GM18868 (cell line): ENCODE measurements at regions not wholly inside any gene's neighbourhood (a gene's known extent, or its start where the extent isn't known, plus 50 kb on each side); places are given as distances from the start of the nearest gene placed in this dataset.
A peak's percentile ranks its signal among the peaks of the same experiment; 100 is the strongest.
"Not testable (repeated sequence)": the region's sequence is repeated elsewhere in the genome, so short reads cannot be mapped to it uniquely, and the experiment has no call there.

Experiments used
- ATAC-seq: cut with Tn5 transposase; IDR thresholded peaks from one replicate; pipeline ENCODE4 v1.9.1; 2021; ENCODE audit warnings: mild to moderate bottlenecking, moderate library complexity; ENCODE audit not compliant: unreplicated experiment

DNA sequence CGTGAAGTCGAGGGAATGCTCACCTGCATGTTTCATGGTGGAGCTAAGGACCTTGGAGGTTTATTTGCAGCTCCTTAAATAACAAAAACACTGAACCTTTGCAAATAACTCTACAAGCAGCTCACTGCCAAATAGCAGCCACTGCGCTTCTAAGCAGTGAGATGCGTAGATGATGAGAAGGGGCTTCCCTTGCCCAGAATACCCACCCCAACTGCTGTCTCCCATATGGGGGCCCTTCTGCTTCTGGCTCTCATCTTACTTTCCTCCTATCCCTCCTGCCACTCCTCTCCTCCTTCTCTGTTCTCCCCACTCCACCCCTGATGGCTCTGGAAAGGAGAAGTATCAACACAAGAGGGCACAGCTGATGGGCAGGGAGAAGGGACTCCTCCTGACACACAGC lies 193.3 kb upstream of the SSTR4 start:
- ATAC-seq: no peak

GRCh38 chr20:22842793-22843192 lies 192.3 kb upstream of the SSTR4 start:
- no peak for ATAC-seq

- no peak for ATAC-seq
Measured at GRCh38 chr20:22844959-22845358, 190.2 kb upstream of the SSTR4 start.

DNA sequence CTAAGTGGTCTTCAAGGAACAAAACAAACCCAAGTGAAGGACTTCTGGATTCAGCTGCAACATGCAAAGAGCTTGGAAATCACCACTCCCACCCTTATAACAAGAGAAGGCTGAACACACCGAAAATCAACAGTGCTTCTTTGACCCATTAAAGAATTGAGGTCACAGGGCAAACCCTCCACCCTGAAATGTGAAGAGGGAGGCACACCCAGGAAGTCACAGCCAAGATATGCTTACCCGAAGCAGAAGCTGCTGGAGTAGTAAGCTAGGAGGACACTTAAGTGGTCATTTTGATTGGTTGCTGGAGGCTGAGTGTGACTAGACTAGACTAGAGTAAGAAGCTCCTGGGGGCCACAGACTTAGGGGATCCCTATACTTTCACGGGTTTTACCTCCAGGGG lies 188.2 kb upstream of the SSTR4 start:
- no peak for ATAC-seq

DNA sequence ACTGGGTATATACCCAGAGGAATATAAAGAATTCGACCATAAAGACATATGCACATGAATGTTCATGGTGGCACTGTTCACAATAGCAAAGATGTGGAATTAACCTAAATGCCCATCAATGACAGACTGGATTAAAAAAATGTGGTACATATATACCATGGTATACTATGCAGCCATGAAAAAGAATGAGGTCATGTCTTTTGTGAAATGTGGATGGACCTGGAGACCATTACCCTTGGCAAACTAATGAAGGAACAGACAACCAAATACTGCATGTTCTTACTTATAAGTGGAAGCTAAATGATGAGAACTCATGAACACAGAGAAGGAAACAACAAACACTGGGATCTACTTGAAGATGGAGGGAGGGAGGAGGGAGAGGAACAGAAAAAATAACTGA lies 186.7 kb upstream of the SSTR4 start:
- ATAC-seq: no peak

DNA sequence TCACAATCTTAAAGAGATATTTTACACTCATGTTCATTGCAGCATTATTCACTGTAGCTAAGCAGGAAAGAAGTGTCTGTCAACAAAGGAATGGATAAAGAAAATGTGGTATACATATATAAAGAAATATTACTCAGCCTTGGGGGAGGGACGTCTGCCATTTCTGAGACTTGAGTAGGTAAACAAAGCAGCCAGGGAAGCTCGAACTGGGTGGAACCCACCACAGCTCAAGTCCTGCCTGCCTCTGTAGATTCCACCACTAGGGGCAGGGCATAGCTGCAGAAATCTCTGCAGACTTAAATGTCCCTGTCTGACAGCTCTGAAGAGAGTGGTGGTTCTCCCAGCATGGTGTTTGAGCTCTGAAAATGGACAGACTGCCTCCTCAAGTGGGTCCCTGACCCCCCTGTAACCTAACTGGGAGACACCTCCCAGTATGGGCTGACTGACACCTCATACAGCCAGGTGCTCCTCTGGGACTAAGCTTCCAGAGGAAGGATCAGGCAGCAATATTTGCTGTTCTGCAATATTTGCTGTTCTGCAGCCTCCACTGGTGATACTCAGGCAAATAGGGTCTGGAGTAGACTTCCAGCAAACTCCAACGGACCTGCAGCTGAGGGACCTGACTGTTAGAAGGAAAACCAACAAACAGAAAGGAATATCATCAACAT lies 183.3 kb upstream of the SSTR4 start:
- not testable (repeated sequence) for ATAC-seq

DNA sequence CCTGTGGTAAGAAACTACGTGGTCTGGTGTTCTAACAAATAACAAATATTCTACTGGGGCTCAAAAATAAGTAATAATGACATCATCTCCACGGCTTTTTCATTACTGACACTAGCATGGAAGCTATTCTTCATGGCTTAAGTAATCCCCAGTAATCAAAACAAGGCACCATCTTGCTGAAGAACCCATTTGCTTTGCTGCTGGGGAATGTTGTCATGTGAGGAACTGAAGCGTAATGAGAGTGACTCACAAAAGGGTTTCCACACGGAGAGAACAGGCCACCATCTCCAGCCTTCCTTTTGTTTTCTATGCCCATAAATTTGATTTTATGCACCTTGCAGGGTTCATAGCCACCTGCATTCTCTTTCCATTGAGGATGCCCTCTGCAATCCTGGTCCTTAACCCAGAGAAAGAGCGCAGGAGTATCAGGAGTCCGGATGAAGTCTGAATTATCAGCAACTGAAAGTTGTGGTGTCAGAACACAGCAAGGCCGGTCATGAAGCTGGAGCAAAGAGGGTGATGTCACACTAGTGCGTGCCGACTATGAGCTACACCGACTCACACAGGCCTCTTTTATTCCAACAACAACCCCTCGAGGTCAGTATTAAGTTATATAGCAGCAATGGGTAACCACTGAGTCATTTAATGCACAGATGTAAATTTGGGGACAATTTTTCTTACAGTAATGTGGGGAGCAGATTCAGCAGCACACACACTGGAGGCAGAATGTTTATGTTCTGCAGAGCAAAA lies 173.7 kb upstream of the SSTR4 start:
- no peak for ATAC-seq

DNA sequence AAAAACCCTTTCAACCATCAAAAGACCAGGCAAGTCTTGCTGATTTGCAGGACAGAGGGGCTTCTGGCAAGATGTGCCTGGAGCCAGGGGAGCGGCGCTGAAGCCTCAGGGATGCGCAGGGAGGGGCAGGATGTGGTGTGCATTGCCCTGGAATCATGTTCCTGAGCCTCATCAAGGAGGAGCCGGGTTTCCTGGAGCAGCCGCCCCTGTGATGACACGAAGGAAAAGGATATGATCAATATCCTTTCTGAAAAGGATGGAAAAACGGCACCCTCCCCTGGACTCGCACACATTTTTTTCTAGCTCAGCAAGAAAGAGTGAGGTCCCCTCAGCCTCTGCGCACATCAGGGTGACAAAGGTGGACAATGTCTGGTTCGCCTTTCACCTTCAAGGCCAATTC lies 173.1 kb upstream of the SSTR4 start:
- ATAC-seq: no peak

DNA sequence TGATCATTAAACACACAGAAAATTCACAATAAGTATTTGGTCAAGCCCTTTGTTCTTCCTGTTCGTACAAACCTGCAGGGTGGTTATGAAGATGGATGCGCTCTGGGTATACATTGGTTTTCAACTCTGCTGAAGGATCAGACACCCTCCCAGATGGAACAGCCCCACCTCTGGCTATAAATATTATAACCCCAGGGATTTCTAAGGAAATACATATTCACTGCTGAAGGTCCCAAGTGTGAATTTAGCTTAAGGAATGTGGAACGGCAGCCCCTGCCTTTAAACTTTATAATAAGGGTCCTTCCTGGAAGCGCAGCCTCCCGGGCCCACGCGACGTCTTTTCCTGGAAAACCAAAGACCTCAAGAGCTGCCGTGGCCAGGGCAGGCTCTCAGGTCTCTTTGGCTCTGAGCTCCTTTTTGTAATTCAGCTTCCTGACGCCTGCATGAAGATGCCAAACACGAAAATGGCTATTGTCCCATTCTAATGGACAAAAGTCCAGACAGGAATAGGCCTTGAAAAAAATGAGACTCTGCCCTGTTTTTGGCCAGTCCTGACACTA lies 172.4 kb upstream of the SSTR4 start:
- no peak for ATAC-seq

GRCh38 chr20:22863826-22864225 lies 171.3 kb upstream of the SSTR4 start:
- ATAC-seq: no peak

DNA sequence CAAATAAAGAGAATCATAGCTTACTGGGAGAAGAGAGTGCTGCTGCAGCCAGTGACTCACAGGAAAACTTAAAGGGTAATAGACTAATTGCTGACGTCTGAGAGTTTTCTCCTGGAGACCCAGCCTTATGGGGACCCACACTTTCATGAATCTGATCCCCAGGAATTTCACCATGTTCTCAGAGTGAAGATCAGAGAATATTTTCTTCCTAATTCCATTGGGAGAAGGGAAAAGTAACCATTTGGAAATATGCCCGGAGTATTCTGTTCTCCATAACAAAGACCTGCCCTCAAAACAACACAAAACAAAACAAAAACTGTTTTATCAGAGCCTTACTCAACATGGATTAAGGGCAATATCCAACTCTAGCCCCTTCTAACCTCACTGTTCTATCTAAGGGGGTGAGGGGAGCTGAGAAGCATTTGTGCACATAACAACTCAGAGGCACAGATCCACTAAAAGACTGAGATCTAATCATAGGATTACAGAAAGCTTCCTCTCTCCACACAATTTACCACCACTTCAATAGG lies 168.2 kb upstream of the SSTR4 start:
- no peak for ATAC-seq

GRCh38 chr20:22878166-22878565 lies 156.9 kb upstream of the SSTR4 start:
- no peak for ATAC-seq

DNA sequence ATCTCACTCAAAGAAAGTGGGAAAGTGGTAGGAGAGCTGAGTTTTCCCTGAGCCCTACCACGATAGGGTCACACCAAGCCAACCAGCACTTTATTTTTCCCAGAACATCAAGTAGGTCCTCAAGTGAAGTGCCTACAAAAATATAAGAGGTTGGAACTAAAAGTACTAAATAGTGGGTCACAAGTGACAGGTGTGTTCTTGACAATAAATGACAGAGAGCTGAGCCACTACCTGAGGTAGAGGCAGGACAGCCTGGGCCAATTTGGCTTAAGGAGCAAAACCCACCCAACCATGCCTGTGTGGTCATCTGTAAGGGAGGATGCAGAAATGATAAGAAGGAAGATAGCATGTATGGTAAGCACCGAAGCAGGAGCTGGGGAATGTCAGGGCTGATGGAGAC lies 154.8 kb upstream of the SSTR4 start:
- no peak for ATAC-seq

GRCh38 chr20:22887796-22888195 lies 147.3 kb upstream of the SSTR4 start:
- ATAC-seq: no peak

GRCh38 chr20:22890594-22891300 lies 144.4 kb upstream of the SSTR4 start:
- no peak for ATAC-seq

GRCh38 chr20:22901164-22901563 lies 133.9 kb upstream of the SSTR4 start:
- no peak for ATAC-seq

- no peak for ATAC-seq
Measured at GRCh38 chr20:22901921-22902320, 133.2 kb upstream of the SSTR4 start.

GRCh38 chr20:22904386-22904785 lies 130.7 kb upstream of the SSTR4 start:
- ATAC-seq: no peak

DNA sequence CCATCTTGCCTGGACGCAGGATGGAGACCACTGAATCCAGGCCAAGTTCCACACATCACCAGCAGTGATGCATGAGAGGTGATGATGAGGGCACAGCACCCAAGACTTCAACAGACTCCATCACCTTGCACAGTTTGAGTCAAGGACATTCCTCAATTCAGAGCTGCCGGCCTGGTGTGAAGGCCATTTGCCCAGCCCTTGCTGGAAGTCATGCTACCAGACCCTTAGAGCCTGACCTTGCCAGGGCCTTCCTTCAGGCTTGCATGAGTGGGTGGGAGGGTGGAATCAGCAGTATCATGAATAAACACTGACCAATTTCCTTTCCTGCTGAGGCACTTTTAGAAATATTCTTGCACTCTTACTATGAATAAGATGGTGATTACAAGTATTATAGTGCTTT lies 130.2 kb upstream of the SSTR4 start:
- ATAC-seq: no peak

GRCh38 chr20:22905658-22906057 lies 129.5 kb upstream of the SSTR4 start:
- peak; percentile 56 for ATAC-seq

GRCh38 chr20:22908437-22908836 lies 126.7 kb upstream of the SSTR4 start:
- ATAC-seq: no peak
